SK-N-SH treated with all-trans-retinoic acid at 6 μM for 48 hours (cell line): ENCODE measurements at regions not wholly inside any gene's neighbourhood (a gene's known extent, or its start where the extent isn't known, plus 50 kb on each side); places are given as distances from the start of the nearest gene placed in this dataset.

Experiments
- ATAC-seq: fragments of 200-7000 bp; cut with Tn5 transposase; 3 replicates; pipeline ENCODE4 v1.9.1; 2020; ENCODE audit warnings: mild to moderate bottlenecking, moderate library complexity
- BACH2 ChIP-seq: fragments of 250-450 bp; sonication (Bioruptor Pico); IDR thresholded peaks from 2 replicates; pipeline ENCODE4 v1.9.0; 2021; ENCODE audit warnings: mild to moderate bottlenecking, borderline replicate concordance
- ESRRG ChIP-seq: fragments of 250-450 bp; sonication (Bioruptor Pico); IDR thresholded peaks from 2 replicates; pipeline ENCODE4 v1.6.1; 2021; ENCODE audit warnings: mild to moderate bottlenecking
- GLIS3 ChIP-seq: fragments of 250-450 bp; sonication (Bioruptor Pico); IDR thresholded peaks from 2 replicates; pipeline ENCODE4 v1.5.0; 2020; ENCODE audit warnings: mild to moderate bottlenecking, moderate library complexity
- PPARA ChIP-seq: fragments of 250-450 bp; sonication (Bioruptor Pico); IDR thresholded peaks from 2 replicates; pipeline ENCODE4 v1.5.0; 2020; ENCODE audit warnings: mild to moderate bottlenecking, borderline replicate concordance
- RARB ChIP-seq: fragments of 250-450 bp; sonication (Bioruptor Pico); IDR thresholded peaks from 2 replicates; pipeline ENCODE4 v1.8.0; 2021; ENCODE audit warnings: mild to moderate bottlenecking, moderate library complexity
- TCF4 ChIP-seq: fragments of 250-450 bp; sonication (Bioruptor Pico); IDR thresholded peaks from 2 replicates; pipeline ENCODE4 v1.8.0; 2021; ENCODE audit warnings: mild to moderate bottlenecking, moderate library complexity, borderline replicate concordance
- TOX ChIP-seq: fragments of 250-450 bp; sonication (Bioruptor Pico); IDR thresholded peaks from 2 replicates; pipeline ENCODE4 v1.8.0; 2021; ENCODE audit warnings: mild to moderate bottlenecking, moderate library complexity, borderline replicate concordance
- ZC3H10 ChIP-seq: fragments of 250-450 bp; sonication (Bioruptor Pico); IDR thresholded peaks from 2 replicates; pipeline ENCODE4 v1.5.1; 2021; ENCODE audit warnings: mild to moderate bottlenecking, moderate library complexity
- ZFP3 ChIP-seq: fragments of 250-450 bp; sonication (Bioruptor Pico); IDR thresholded peaks from 2 replicates; pipeline ENCODE4 v1.5.0; 2020; ENCODE audit warnings: mild to moderate bottlenecking, moderate library complexity
- ZFP30 ChIP-seq: fragments of 450-650 bp; formaldehyde crosslinking; IDR thresholded peaks from 2 replicates; pipeline ENCODE4 v1.5.0; 2022; ENCODE audit warnings: mild to moderate bottlenecking, moderate library complexity
- ZNF565 ChIP-seq: fragments of 450-650 bp; formaldehyde crosslinking; conservative IDR thresholded peaks from 2 replicates; pipeline ENCODE4 v1.5.0; 2020; ENCODE audit warnings: low read depth, mild to moderate bottlenecking, moderate library complexity
- ZNF70 ChIP-seq: fragments of 450-650 bp; formaldehyde crosslinking; IDR thresholded peaks from 2 replicates; pipeline ENCODE4 v1.5.0; 2020; ENCODE audit warnings: mild to moderate bottlenecking, moderate library complexity
- ZNF8 ChIP-seq: fragments of 450-650 bp; formaldehyde crosslinking; IDR thresholded peaks from 2 replicates; pipeline ENCODE4 v1.5.0; 2020; ENCODE audit warnings: mild to moderate bottlenecking, moderate library complexity
- TF ChIP-seq, protein P1 (sequence below): fragments of 250-450 bp; sonication (Bioruptor Pico); IDR thresholded peaks from 2 replicates; pipeline ENCODE4 v1.8.0; 2020; ENCODE audit warnings: mild to moderate bottlenecking, moderate library complexity, borderline replicate concordance
- TF ChIP-seq, protein P2 (sequence below): fragments of 250-450 bp; sonication (Bioruptor Pico); IDR thresholded peaks from 2 replicates; pipeline ENCODE4 v1.5.1; 2020; ENCODE audit warnings: low read depth, mild to moderate bottlenecking, moderate library complexity
- TF ChIP-seq, protein P3 (sequence below): fragments of 250-450 bp; sonication (Bioruptor Pico); IDR thresholded peaks from 2 replicates; pipeline ENCODE4 v1.5.0; 2020; ENCODE audit warnings: mild to moderate bottlenecking, moderate library complexity
- TF ChIP-seq, protein P4 (sequence below): fragments of 250-450 bp; sonication (Bioruptor Pico); IDR thresholded peaks from 2 replicates; pipeline ENCODE4 v1.5.1; 2021; ENCODE audit warnings: mild to moderate bottlenecking, moderate library complexity

DNA sequence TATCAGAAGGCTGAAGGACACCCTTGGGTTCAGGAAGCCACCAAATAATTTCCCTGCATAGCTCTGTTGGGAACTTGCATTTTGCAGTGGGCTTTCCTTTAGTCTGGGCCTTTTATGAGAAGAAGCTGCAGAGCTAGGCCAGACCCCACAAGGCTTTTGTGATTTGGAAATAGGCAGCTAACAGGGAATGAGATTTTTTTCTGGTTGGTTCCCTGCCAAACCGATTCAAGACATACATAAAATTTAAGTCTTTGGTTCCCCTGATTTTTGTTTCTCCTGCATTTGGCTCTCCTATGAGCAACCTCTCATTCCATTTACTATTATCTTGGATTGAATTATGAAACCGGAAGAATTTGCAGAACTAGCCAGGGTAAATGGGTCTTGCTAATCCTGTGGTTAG is 81.5 kb upstream of the PTCH1 start (continued):
- TF ChIP-seq, protein P1, sequence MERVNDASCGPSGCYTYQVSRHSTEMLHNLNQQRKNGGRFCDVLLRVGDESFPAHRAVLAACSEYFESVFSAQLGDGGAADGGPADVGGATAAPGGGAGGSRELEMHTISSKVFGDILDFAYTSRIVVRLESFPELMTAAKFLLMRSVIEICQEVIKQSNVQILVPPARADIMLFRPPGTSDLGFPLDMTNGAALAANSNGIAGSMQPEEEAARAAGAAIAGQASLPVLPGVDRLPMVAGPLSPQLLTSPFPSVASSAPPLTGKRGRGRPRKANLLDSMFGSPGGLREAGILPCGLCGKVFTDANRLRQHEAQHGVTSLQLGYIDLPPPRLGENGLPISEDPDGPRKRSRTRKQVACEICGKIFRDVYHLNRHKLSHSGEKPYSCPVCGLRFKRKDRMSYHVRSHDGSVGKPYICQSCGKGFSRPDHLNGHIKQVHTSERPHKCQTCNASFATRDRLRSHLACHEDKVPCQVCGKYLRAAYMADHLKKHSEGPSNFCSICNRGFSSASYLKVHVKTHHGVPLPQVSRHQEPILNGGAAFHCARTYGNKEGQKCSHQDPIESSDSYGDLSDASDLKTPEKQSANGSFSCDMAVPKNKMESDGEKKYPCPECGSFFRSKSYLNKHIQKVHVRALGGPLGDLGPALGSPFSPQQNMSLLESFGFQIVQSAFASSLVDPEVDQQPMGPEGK (CRISPR knock-in tag), result no peak
- TF ChIP-seq ZNF70 (CRISPR knock-in tag), result no peak
- no peak for TF ChIP-seq PPARA (CRISPR knock-in tag)
- no peak for TF ChIP-seq ZNF565 (CRISPR knock-in tag)
- no peak for TF ChIP-seq RARB (CRISPR knock-in tag)
- TF ChIP-seq, protein P2, sequence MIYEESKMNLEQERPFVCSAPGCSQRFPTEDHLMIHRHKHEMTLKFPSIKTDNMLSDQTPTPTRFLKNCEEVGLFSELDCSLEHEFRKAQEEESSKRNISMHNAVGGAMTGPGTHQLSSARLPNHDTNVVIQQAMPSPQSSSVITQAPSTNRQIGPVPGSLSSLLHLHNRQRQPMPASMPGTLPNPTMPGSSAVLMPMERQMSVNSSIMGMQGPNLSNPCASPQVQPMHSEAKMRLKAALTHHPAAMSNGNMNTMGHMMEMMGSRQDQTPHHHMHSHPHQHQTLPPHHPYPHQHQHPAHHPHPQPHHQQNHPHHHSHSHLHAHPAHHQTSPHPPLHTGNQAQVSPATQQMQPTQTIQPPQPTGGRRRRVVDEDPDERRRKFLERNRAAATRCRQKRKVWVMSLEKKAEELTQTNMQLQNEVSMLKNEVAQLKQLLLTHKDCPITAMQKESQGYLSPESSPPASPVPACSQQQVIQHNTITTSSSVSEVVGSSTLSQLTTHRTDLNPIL, result no peak
- TF ChIP-seq, all 23 proteins: peak for 0

DNA sequence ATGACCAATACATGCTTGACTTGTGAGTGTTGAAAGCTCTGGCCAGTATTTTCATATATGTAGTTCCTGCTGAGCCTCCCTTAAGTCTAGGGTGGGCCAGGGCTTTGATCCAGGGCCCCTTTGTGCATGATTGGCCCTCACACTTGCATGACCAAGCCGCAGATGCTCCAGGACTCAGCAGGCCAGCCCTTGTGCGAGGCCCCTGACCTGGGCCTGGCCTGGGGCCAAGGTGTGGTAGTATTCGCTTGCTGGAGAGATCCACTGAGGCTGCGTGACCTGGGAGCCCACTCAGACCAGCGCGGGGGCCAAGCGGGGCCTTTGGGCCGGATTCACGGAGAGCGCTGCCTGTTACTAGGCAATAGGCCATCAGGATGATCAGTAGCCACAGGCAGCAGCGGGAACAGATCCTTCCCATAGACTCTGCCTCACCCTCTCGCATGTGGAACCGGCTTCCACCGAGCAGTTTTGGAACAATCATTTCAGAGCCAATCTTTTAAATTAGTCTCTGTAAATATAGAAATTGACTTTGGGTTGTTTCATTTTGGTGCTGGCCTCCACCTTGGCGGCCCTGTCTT is 79.0 kb upstream of the PTCH1 start:
- ATAC-seq, result no peak
- TF ChIP-seq ZNF70 (CRISPR knock-in tag) (no peak), ZC3H10 (no peak), BACH2 (CRISPR knock-in tag) (no peak), RARB (CRISPR knock-in tag) (no peak), ESRRG (CRISPR knock-in tag) (no peak), TCF4 (CRISPR knock-in tag) (no peak), PPARA (CRISPR knock-in tag) (no peak), GLIS3 (CRISPR knock-in tag) (no peak), ZFP3 (CRISPR knock-in tag) (no peak)
- TF ChIP-seq, protein P2, result no peak
- TF ChIP-seq, protein P1 (CRISPR knock-in tag), result no peak
- TF ChIP-seq, protein P3, sequence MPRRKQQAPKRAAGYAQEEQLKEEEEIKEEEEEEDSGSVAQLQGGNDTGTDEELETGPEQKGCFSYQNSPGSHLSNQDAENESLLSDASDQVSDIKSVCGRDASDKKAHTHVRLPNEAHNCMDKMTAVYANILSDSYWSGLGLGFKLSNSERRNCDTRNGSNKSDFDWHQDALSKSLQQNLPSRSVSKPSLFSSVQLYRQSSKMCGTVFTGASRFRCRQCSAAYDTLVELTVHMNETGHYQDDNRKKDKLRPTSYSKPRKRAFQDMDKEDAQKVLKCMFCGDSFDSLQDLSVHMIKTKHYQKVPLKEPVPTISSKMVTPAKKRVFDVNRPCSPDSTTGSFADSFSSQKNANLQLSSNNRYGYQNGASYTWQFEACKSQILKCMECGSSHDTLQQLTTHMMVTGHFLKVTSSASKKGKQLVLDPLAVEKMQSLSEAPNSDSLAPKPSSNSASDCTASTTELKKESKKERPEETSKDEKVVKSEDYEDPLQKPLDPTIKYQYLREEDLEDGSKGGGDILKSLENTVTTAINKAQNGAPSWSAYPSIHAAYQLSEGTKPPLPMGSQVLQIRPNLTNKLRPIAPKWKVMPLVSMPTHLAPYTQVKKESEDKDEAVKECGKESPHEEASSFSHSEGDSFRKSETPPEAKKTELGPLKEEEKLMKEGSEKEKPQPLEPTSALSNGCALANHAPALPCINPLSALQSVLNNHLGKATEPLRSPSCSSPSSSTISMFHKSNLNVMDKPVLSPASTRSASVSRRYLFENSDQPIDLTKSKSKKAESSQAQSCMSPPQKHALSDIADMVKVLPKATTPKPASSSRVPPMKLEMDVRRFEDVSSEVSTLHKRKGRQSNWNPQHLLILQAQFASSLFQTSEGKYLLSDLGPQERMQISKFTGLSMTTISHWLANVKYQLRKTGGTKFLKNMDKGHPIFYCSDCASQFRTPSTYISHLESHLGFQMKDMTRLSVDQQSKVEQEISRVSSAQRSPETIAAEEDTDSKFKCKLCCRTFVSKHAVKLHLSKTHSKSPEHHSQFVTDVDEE (CRISPR knock-in tag), result no peak

DNA sequence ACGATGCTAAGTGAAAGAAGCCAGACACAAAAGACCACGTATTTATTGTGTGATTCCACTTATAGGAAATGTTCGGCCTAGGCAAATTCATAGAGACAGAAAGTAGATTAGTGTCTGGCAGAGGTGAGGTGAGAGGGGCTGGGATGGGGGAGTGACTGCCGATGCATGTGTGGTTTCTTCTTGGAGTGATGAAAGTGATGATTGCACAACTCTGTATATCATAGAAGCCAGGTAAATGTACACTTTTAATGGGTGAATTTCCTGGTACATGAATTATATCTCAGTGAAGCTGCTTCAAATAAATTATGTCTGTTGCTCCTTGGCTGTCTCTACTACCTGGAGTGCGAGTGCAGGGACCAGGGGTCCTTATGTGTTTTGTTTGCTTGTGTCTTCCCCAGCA is 76.2 kb upstream of the PTCH1 start:
- TF ChIP-seq ESRRG (CRISPR knock-in tag) (no peak), ZNF8 (CRISPR knock-in tag) (no peak), ZFP30 (CRISPR knock-in tag) (no peak), ZC3H10 (no peak), TOX (no peak), ZNF70 (CRISPR knock-in tag) (no peak), BACH2 (CRISPR knock-in tag) (no peak), RARB (CRISPR knock-in tag) (no peak)
- TF ChIP-seq, protein P2, result no peak
- TF ChIP-seq, protein P4, sequence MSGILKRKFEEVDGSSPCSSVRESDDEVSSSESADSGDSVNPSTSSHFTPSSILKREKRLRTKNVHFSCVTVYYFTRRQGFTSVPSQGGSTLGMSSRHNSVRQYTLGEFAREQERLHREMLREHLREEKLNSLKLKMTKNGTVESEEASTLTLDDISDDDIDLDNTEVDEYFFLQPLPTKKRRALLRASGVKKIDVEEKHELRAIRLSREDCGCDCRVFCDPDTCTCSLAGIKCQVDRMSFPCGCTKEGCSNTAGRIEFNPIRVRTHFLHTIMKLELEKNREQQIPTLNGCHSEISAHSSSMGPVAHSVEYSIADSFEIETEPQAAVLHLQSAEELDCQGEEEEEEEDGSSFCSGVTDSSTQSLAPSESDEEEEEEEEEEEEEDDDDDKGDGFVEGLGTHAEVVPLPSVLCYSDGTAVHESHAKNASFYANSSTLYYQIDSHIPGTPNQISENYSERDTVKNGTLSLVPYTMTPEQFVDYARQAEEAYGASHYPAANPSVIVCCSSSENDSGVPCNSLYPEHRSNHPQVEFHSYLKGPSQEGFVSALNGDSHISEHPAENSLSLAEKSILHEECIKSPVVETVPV, result no peak
- TF ChIP-seq, protein P1 (CRISPR knock-in tag), result no peak
- ATAC-seq, result no peak
